ENCODE measurements at regions not wholly inside any gene's neighbourhood (a gene's known extent, or its start where the extent isn't known, plus 50 kb on each side); places are given as distances from the start of the nearest gene placed in this dataset.

DNA sequence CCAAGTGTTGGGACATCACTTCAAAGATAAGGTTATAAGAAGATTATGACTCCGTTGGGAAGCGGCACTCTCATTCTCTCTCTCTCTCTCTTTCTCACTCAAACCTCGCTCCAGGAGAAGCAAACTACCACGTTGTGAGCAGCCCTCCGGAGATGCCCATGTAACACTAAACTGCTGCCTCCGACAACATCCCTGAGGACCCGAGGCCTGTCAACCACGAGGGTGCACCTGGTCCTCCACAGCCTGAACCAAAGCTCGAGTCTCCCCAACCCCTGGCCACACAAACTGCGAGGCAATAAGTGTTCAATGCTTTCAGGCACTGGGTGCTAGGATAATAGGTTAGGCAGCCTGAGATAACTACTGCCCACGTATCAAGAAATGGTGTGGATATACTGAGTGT, 654.5 kb upstream of the ID2 start:
- DNase-seq, result no peak

DNA sequence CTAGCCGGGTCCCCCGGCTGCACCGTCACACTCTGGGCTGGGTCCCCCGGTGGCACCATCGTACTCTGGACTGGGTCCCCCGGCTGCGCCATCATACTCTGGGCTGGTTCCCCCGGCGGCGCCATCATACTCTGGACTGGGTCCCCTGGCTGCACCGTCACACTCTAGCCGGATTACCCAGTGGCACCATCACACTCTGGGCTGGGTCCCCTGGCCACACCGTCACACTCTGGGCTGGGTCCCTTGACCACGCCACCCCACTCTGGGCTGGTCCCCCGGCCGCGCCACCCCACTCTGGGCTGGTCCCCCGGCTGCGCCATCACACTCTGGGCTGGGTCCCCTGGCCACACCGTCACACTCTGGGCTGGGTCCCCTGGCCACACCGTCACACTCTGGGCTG, 653.8 kb upstream of the ID2 start:
- DNase-seq, result no peak

DNA sequence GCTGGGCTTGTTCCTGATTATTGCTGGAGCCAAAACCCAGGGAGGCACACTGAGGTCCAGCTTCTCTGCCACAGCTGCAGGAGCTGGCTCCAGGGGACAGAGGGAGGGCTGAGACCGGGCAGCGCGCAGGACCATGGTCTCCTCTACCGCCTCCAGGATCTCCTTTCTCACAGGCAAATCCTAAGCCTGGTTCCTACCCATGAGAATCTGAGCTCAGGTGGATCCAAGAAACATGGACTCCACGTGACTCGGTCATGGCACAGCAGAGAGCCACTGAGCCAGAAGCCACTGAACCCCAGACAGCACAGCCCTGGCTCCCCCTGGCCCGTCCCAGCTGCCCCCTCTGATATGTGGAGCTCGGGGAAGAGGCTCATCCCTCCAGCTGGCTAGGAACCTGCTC, 653.4 kb upstream of the ID2 start:
- DNase-seq, result no peak

DNA sequence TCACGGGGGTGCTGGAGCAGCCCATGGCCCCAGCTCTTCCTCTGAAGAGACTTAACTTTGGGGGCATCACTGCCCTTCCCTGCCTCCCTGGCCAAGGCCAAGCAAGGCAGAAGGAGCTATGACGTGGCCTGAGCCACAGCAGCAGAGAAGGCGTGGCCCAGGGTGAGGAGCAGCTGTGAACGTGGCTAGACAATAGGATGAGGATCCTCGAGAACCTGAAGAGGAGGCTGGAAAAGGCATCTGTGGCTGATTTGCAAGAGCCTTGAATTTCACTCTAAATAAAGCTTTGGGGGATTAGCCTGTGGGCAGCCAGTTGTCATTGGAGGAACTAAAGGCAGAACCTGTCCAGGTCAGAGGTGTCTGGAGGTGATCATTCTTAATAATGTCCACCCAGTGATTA, 652.9 kb upstream of the ID2 start:
- DNase-seq, result peak in 1 of 2 experiments; percentile 1

DNA sequence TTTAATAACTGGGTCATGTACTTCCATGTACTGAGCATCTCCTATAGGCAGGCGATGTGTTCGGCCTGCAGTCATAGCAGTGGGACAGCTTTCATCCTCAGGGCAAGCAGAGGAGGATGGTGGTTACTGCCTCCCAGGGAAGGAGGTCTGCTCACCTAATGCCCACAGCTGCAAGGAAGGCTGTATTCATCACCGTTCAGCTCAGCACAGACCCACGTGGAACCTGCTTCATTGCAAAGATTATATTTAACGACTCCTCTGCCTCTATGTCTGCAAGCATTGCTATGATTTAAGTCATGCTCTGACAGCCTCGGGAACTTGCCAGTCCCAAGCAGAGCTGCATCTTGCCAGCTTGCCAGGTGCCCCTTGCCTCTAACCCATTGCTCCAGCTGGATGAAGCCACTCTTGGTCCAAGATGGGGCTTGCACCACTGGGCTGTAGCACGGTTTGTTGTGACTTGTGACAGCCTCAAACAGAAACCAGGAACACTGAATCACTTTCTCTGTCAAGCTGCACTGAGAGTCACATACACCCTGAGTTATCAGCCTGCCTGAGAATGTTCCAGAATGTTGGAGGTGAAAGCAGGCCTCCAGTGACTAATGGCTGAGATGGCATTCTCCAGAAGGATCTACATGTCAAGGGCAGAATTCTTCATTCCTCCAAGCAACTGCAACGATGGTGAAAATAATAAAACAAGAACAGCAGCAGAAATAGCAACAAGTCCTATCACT, 651.1 kb upstream of the ID2 start:
- no peak for DNase-seq

DNA sequence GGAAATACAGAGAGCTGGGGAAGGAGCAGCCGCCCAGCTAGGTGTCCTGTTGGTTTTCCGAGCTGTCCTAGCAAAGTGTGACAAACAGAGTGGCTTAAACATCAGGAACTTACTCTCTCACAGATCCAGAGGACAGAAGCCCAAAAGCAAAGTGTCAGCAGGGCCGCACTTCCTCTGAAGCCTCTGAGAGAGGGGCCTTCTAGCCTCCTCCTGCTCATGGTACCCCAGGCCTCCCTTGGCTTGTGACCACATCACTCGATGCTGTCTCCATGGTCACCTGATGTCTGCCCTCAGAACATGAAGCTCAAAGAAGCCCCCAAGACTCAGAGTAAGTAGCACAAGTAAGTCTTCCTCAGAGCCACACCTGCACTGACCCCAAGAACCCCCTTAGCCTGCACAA, 650.5 kb upstream of the ID2 start:
- DNase-seq, result no peak

DNA sequence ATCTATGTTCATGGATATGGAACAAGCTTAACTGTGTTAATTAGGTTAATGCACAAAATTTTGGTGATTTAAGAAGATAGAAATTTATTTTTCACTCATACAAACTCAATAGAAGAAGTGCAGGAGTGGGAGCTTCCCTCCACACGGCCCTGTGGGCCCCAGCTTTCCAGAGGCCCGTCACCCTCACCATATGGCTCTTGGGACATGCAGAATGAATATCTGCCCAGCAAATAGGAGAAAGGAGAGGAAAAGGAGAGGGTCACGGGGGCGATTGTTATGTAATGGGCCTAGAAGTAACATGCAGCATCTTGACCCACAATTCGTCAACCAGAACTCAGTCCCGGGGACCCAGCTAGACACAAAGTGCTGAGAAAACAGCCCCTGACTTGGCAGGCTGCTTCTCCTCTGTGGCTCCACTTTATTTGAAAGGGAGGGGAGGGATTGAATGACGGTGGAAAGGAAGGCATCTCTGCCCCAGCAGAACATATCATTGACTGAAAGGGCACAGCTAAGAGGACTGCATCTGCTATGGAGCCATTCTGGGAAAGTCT, 648.2 kb upstream of the ID2 start:
- DNase-seq, result no peak

DNA sequence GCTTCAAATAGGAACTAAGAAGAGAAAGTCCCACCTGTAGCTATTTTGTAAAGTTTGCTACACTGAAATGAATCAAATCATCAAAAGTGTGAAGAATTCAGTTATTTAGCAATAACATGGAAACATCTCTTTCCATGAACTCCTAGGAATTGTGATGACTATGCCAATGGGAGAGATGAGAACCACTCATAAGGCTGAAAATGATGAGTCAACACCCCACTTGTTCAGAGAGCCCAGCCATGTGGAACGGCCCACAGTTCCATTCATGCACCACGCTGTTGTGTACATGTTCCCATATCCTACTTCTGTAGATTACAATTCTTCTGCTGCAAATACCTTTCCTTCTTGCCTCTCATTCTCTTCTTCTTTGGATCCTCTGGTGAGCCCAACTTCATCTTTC, 645.5 kb upstream of the ID2 start:
- DNase-seq, result no peak

- DNase-seq, result peak in 1 of 2 experiments; percentile 17
Measured at GRCh38 chr2:8039732-8040131, 642.1 kb upstream of the ID2 start.

GRCh38 chr2:8043295-8043694, 638.6 kb upstream of the ID2 start:
- DNase-seq, result no peak

- no peak for DNase-seq
Measured at GRCh38 chr2:8044046-8044594, 637.7 kb upstream of the ID2 start.

- DNase-seq, result no peak
Measured at GRCh38 chr2:8045081-8045614, 636.7 kb upstream of the ID2 start.

DNA sequence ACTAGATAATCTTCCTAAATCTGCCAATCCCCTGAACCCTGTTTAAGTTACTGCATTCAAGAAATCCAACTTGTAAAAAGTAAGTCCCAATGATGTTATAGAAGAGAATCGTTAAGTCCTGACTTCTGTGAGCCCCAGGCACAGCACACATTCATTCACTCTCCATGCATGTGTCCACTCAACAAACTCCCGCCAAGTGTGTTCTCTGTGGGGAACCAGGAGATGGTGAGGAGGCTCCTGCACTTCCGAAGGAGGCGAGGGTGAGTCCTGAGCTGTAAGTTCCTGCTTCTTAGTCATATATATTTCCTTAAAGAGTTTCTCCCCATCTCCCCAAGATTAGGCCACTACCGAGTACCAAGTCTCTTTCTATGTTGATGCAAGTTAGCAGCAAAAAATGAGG, 635.0 kb upstream of the ID2 start:
- no peak for DNase-seq

DNA sequence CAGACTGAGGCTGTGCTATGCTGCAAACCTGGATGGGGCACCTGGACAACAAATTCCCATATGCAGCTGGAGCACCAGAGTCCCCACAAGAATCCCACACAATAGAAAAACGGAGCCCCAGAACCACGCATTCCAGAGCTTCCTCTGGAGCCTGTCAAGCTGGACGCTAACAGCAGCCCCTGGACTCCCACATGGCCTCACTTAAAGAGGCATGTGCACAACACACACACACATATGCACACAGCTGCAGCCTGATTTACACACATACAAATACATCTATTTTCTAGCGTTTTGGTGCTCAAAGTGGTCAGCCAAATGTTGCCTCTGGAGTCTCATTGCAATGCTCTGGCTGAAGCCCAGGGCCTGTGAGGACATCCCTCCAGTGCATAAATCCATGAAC, 632.7 kb upstream of the ID2 start:
- no peak for DNase-seq

- DNase-seq, result no peak
Measured at GRCh38 chr2:8049851-8050571, 631.8 kb upstream of the ID2 start.

- no peak for DNase-seq
Measured at GRCh38 chr2:8053216-8053615, 628.6 kb upstream of the ID2 start.

- DNase-seq, result no peak
Measured at GRCh38 chr2:8054070-8054469, 627.8 kb upstream of the ID2 start.

DNA sequence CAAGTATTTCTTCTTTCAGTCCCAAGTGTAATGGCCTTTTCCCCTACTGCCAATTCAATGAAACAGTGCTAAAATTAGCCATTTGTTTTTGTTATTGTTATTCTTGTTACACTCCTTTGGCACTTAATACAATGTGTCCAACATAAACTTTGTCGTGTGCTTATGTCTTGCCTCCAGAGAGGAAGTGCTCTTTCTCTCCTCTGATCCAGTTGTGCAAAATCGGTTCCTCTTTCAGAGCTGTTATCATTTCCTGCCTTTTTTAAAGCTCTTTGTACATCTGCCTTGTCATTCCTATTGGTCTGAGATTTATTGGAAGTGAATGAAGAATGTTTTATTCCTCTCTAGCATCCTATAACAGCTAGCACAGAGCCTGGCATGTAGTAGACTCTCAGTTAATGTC, 623.2 kb upstream of the ID2 start:
- DNase-seq, result no peak

DNA sequence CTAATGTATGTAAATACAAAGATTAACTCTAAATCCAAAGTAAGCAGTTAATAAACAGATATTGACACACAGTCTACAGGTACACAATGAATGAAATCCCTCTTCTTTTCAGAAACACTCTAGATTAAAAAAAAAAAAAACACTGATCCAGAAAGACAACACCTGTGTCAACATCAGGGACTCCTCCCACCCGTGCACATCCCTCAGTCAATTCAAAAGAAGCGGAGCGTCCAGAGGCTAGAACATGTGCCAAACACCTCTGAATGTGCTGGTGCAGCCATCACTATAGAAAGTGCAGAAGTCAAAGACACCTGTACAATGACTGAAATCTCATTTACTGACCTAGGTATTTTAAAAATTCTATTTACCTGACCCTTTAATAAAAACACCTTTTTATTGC, 622.6 kb upstream of the ID2 start:
- no peak for DNase-seq

DNA sequence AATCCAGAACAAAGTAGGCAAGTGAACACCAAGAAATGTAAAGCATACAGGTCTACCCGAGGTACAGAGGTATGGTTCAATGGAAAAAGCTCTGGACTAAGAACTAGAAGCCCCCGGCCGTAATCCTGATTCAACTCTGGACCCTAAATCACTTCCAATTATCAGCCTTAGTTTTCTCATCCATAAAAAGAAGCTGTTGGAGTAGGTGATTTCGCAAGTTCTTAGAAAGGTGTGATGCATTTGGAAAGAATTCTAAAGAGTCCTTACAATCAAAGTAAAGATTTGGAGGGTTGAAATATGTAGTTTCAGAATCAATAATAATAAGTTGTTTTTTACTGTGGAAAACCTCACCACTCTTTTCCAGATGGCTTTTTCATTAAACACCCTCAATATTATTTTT, 622.1 kb upstream of the ID2 start:
- no peak for DNase-seq

- no peak for DNase-seq
Measured at GRCh38 chr2:8061219-8061618, 620.6 kb upstream of the ID2 start.

DNA sequence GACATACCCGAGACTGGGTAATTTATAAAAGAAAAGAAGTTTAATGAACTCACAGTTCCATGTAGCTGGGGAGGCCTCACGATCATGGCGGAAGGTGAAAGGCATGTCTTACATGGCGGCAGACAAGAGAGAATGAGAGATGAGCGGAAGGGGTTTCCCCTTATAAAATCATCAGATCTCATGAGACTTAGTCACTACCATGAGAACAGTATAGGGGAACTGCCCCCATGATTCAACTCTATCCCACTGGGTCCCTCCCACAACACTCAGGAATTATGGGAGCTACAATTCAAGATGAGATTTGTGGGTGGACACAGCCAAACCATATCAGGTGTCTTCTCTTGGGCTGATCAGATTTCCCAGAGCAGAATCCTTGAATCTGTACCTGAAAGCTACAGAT, 617.3 kb upstream of the ID2 start:
- DNase-seq, result no peak

DNA sequence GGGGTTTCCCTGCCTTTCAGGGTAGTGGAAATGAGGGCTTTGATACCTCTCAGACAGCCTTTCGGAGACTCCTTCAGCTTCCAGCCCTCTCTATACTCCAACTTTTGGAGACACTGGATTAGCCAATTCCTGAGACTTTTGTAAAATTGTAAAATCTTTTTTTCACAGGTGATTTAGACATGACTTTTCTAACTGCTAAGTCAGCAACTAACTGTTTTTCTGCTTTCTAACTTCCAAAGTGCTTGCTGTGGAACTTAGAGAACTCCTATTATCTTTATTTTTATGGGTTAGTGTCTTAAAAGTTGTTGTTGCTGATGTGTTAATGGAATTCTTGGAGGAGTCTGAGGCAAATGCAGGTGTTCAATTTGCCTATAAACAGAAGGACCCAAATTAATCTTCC, 616.7 kb upstream of the ID2 start:
- DNase-seq, result no peak

DNA sequence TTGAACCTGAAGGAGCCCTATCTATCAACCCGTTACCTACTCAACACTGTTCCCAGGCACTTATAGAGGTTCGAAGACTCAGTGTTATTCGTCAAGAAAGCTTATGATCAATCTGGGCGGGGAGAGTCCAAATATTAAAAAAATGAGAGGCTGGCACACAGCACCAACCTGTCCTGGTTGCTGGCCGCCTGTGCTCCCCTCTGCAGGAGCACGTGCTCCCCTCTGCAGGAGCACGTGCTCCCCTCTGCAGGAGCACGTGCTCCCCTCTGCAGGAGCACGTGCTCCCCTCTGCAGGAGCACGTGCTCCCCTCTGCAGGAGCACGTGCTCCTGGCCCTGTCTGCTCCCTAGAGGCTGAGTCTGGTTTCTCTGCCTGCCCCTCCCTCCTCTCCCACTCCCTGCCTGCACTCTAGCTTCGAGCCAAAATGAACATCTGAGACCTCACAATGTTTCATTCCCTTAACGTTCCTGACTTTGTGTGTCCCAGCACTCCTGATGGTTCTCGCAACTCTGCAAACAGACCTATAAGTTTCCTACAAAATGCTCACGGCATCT, 614.0 kb upstream of the ID2 start:
- no peak for DNase-seq
